HG03159 (cell line): ENCODE measurements at regions not wholly inside any gene's neighbourhood (a gene's known extent, or its start where the extent isn't known, plus 50 kb on each side); places are given as distances from the start of the nearest gene placed in this dataset.

Experiments used
- ATAC-seq: cut with Tn5 transposase; IDR thresholded peaks from one replicate; pipeline ENCODE4 v1.9.1; 2021; ENCODE audit warnings: mild to moderate bottlenecking, moderate library complexity; ENCODE audit not compliant: unreplicated experiment

DNA sequence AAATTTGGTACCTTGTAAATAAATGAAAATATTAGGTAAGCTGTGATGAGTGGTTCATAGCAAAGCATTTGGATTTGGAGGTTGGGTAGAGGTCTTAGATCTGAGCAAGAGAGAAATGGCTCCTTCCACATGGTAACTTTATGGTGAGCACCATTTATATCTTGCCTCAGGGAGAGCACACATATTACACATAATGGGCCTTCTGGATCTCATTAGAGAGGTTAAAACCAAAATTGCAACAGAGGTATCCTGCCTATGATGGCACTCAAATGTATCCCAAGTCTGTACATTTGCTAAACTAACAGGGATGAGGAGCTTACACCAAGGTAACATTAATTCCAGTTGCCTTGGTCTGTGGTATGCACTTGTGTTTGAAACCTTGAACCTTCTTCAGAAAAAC is 87.1 kb upstream of the PUDP start:
- no peak for ATAC-seq

GRCh38 chrX:7233580-7234406 is 85.8 kb upstream of the PUDP start:
- ATAC-seq = no peak

DNA sequence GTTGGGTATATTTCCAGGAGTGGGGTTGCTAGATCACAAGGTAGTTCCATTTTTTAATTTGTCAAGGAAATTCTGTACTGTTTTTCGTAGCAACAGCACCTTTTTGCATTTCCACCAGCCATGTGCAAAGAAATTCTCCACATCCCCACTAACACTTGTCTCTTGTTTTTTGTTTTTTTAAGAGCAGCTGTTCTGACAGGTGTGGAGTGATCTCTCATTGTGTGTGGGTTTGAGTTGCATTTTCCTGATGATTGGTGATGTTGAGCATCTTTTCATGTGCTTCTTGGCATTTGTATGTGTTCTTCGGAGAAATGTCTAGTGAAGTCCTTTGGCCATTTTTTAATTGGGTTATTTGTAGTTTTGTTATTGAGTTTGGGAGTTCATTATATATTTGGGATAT is 80.3 kb upstream of the PUDP start:
- ATAC-seq = no peak

- no peak for ATAC-seq
These were observed 77.4 kb upstream of the PUDP start for GRCh38 chrX:7225338-7225737.

DNA sequence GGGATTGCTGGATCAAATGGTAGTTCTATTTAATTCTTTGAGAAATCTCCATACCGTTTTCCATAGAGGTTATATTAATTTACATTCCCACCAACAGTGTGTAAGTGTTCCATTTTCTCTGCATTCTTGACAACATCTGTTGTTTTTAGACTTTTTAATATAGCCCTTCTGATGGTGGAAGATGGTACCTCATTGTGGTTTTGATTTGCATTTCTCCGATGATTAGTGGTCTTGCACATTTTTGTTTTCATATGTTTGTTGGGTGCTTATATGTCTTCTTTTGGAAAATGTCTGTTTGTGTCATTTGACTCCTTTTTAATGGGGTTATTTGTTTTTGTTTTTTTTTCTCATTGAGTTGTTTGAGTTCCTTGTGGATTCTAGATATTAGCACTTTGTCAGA is 75.3 kb upstream of the PUDP start:
- no peak for ATAC-seq

- ATAC-seq = no peak
These were observed 72.2 kb upstream of the PUDP start for GRCh38 chrX:7220121-7220520.

DNA sequence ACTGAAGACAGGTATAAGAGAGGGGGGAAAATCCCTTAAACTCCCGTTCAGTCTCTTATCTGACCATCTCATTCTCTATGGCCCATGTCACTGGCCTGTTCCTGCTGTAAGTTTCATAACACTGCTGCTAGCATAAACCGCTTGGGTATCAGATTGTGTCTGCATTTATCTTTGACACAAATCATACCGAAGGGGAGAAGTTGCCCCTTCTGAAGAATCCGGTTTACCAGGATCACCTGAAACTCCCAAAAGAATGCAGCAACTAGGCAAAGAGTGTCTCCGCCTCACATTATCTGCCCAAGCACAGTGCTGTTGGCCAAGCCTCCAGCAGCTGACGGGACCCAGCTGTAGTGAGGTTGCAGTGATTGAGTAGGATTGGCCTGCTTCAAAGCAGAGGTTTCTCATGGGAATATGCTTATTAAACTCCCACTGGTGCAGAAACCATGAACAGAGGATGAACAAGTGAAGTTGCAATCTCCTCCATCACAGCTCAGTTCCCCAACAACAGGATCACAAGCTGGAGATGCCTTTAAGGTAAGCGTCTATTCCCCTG is 71.3 kb upstream of the PUDP start:
- ATAC-seq = no peak

GRCh38 chrX:7218321-7219152 is 70.6 kb upstream of the PUDP start:
- no peak for ATAC-seq

- ATAC-seq = no peak
These were observed 69.1 kb upstream of the PUDP start for GRCh38 chrX:7216981-7217587.

DNA sequence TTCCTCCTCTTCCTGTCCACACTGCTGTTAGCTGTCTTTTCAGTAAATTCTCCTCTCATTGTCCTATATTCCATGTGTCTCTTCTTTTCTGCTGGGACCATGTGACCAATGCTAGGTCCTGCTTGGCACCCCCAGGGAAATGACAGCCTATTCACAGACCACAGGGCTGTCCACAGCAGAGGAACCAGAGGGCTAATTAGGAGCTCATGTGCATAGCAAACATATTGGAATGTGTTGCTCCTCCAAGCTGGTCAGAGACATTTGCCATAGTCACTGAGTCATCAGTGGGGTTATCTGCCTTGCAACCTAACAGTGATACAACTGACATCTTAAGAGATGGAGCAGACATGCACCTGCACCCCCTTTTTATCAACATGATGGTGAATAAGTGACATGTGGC is 67.9 kb upstream of the PUDP start:
- no peak for ATAC-seq

- no peak for ATAC-seq
These were observed 66.3 kb upstream of the PUDP start for GRCh38 chrX:7214251-7214650.

- no peak for ATAC-seq
These were observed 57.2 kb upstream of the PUDP start for GRCh38 chrX:7205037-7205577.

- no peak for ATAC-seq
These were observed 56.7 kb upstream of the PUDP start for GRCh38 chrX:7204619-7205018.

DNA sequence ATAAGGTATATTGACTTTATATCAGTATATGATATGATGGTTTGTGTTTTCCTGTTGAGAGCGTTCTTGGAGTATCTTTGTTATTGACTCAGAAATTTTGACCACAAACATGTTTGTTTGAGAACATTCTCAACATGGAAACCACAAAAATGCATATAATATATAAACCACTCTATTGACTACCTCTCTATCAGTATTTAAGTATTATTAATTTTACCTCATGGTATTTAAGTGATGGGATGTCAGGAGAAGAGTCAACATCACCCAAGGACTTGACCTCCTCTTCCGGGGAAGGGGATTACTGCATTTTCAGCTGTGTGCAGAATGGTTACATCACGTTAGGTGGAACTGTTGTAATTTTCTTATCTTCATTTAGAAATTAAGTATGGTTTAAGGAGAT is 54.3 kb upstream of the PUDP start:
- ATAC-seq = no peak

DNA sequence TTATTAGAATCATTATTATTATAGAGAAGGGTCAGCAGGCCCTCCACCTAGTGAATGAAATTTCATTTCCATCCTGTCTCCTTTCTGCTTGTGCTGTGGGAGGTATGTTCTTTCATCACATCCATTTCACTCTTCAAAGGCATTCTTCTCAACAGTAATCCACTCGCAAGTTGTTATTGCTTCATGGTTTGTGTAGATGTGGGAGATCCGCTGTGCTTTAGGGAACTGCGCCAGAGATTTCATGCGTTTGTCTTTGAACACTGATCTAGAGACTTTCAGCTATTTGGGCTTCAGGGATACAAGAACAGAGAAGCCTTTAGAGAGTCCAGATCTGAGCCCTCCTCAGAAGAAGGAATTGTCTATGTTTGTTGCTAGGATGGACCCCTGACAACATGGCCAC is 53.5 kb upstream of the PUDP start:
- ATAC-seq = no peak

DNA sequence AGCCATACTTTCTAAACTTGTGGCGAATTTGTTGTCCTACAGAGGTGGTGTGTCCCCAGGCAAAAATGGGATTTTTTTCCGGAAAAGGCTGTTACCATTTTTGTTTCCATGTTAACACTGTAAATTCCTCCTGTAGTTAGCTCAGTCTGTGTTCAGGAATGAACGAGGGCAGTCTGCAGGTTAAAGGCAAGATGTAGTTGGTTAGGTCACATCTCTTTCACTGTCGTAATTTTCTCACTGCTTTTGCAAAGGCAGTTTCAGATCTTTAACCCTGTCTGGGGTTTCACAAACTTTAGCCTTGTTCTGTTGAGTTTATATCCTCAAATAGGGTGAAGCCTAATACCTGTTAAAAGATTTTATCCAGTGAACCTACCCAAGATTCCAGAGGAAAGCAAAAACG is 50.5 kb upstream of the PUDP start:
- ATAC-seq = no peak
